Adipocyte (in vitro differentiated cells): ENCODE measurements at regions not wholly inside any gene's neighbourhood (a gene's known extent, or its start where the extent isn't known, plus 50 kb on each side); places are given as distances from the start of the nearest gene placed in this dataset.
A peak's percentile ranks its signal among the peaks of the same experiment; 100 is the strongest.

ENCODE experiments used
- DNase-seq: peaks from one replicate; pipeline ENCODE4 v3.0.0-alpha.2; 2015; ENCODE audit warnings: low read depth
- H3K27me3 ChIP-seq: replicated peaks from 2 replicates; pipeline ENCODE4 v1.7.0; 2013; ENCODE audit warnings: mild to moderate bottlenecking, low read length, moderate library complexity; ENCODE audit not compliant: control insufficient read depth, insufficient read depth
- H3K36me3 ChIP-seq: 2 replicates; pipeline ENCODE4 v1.7.0; 2013; ENCODE audit warnings: low read length, mild to moderate bottlenecking, moderate library complexity; ENCODE audit not compliant: control insufficient read depth, insufficient read depth, severe bottlenecking
- H3K4me1 ChIP-seq: 2 replicates; pipeline ENCODE4 v1.7.0; 2013; ENCODE audit warnings: mild to moderate bottlenecking, low read length, moderate library complexity; ENCODE audit not compliant: control insufficient read depth, insufficient read depth
- H3K4me3 ChIP-seq: 2 replicates; pipeline ENCODE4 v1.7.0; 2013; ENCODE audit warnings: mild to moderate bottlenecking, low read length, moderate library complexity
- H3K9ac ChIP-seq: 2 replicates; pipeline ENCODE4 v1.7.0; 2013; ENCODE audit warnings: mild to moderate bottlenecking, low read length, moderate library complexity
- H3K9me3 ChIP-seq: 2 replicates; pipeline ENCODE4 v1.7.0; 2013; ENCODE audit warnings: mild to moderate bottlenecking, low read length, moderate library complexity; ENCODE audit not compliant: control insufficient read depth

DNA sequence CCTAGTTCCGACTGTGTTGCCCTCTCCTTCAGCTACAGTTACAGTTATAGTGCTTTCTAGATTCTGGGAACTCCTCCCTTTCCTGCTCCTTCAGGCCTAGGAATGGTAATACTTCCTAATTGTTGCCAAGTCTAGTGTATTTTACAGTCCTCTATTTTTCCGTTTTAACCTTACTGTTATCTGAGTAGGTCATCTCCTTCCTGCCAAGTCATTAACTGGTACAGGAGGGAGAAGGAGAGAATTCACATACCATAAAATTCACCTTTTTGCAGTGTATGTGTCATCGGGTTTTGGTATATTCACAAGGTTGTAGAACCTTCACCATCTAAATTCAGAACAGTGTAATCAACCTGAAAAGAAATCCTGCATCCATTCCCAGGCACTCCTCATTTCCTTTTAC, 335.4 kb upstream of the MEF2C start:
- Histone ChIP-seq H3K4me3 (no peak overlapping the region), H3K27me3 (no peaks in the 10 kb centered on the region), H3K36me3 (no peaks in the 10 kb centered on the region), H3K9ac (no peak overlapping the region), H3K4me1 (no peaks in the 10 kb centered on the region), H3K9me3 (no peaks in the 10 kb centered on the region)
- no peak for DNase-seq

DNA sequence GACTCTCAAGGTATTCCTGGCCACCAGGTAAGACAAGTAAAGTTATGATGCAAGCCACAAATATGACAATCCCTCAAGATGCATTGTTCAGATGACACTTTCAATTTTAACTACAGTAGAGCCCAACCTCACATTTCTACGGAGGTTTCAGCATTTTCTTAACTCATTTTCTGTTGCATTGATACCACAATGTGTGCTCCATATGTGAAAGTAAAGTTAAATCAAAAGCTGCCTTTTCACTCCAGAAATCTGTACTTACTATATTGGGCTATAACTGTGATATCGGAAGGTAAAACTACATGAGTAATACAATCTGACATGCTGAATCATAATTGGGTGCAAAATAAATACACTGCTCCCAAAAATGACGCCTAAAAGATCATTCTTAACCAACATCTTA, 333.6 kb upstream of the MEF2C start:
- no peaks in the 10 kb centered on the region for H3K9me3 ChIP-seq
- peaks cover 6% of the 10 kb centered on the region for H3K4me1 ChIP-seq
- H3K36me3 ChIP-seq: no peaks in the 10 kb centered on the region
- no peak overlapping the region for H3K9ac ChIP-seq
- no peak overlapping the region for H3K4me3 ChIP-seq
- H3K27me3 ChIP-seq: no peaks in the 10 kb centered on the region
- DNase-seq: no peak

GRCh38 chr5:89213573-89213972, 330.6 kb upstream of the MEF2C start:
- Histone ChIP-seq H3K9ac (no peak overlapping the region), H3K36me3 (no peaks in the 10 kb centered on the region), H3K4me1 (peaks cover 11% of the 10 kb centered on the region), H3K4me3 (no peak overlapping the region), H3K27me3 (no peaks in the 10 kb centered on the region), H3K9me3 (no peaks in the 10 kb centered on the region)
- DNase-seq: peak; percentile 90

- H3K27me3 ChIP-seq: no peaks in the 10 kb centered on the region
- no peaks in the 10 kb centered on the region for H3K9me3 ChIP-seq
- no peak overlapping the region for H3K4me3 ChIP-seq
- DNase-seq: peak; percentile 89
- H3K4me1 ChIP-seq: peaks cover 11% of the 10 kb centered on the region
- H3K36me3 ChIP-seq: no peaks in the 10 kb centered on the region
- H3K9ac ChIP-seq: no peak overlapping the region
Observed at GRCh38 chr5:89211836-89212235, 328.9 kb upstream of the MEF2C start.

DNA sequence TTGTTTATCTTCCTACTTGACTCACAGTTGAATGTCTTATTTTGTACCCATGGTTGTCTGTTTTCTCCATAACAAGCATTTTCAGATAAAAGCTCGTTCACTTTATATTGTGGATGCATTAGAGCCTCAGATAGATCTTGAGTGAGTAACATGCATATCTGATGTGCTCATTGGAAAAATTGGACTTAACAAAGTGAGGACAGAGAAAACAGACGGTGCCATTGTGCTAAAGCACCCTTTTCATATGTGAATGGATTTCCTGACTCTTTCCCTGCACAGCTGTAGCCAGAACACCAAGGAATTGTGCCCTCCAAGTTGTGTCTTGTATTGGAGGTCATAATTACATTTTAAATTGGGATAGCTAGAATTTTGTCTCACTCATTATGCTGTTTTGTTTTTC, 325.8 kb upstream of the MEF2C start:
- no peak overlapping the region for H3K9ac ChIP-seq
- H3K4me1 ChIP-seq: peaks cover 11% of the 10 kb centered on the region
- H3K27me3 ChIP-seq: no peaks in the 10 kb centered on the region
- H3K36me3 ChIP-seq: no peaks in the 10 kb centered on the region
- H3K4me3 ChIP-seq: no peak overlapping the region
- H3K9me3 ChIP-seq: no peaks in the 10 kb centered on the region
- DNase-seq: no peak

DNA sequence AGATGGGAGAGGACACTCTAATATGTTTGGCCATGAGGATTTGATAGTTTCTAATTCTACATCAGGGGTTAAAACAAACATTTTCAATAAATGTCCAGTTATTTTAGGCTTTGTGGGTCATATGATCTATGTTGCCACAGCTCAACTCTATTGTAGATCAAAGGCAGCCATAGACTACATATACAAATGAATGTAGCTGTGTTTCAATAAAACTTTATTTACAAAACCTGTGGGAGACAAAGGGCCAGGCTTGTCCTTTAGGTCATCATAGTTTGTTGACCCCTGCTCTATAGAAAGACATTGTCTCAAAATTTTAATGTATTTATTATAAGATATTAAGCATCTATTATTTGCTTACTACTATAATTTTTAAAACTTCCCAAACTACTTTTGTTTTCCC, 325.4 kb upstream of the MEF2C start:
- no peaks in the 10 kb centered on the region for H3K36me3 ChIP-seq
- peaks cover 11% of the 10 kb centered on the region for H3K4me1 ChIP-seq
- no peak for DNase-seq
- H3K9ac ChIP-seq: no peak overlapping the region
- H3K27me3 ChIP-seq: no peaks in the 10 kb centered on the region
- H3K9me3 ChIP-seq: no peaks in the 10 kb centered on the region
- H3K4me3 ChIP-seq: no peak overlapping the region

DNA sequence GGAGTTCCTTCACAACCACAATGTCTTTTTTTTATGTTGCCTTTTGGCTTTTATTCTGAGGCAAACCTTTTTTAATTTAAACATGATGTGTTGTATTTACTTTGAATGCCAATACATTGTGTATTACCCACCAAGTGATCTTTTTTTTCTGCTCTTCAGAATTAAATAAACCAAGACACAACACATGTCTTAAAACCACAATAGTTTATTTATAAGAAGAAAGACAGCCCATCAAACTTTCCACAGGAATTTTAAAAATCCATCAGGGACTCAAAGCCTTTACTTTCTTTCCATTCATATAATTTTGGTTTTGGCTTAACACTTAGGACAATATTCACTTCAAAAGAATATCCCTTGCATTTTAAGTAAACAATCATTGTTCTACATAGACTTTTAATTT, 321.8 kb upstream of the MEF2C start:
- H3K9ac ChIP-seq: no peak overlapping the region
- no peaks in the 10 kb centered on the region for H3K27me3 ChIP-seq
- peak; percentile 67 for DNase-seq
- H3K4me1 ChIP-seq: no peaks in the 10 kb centered on the region
- no peak overlapping the region for H3K4me3 ChIP-seq
- no peaks in the 10 kb centered on the region for H3K36me3 ChIP-seq
- H3K9me3 ChIP-seq: peaks cover 1% of the 10 kb centered on the region

DNA sequence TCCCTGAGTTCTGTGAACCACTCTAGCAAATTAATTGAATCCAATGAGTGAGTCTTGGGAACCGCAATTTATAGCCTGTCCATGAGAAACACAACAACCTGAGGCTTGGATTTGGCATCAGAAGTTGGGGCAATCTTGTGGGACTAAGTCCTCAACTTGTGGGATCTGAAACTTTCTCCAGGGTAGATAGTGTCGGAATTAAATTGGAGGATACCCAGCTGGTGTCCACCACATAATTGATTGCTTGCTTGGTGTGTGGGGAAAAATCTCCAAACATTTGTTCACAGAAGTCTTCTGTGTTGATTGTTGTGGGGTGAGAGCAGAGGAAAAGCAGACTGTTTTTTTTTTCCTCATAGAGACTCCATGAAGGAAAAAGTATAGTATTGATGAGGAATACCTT, 320.6 kb upstream of the MEF2C start:
- no peak for DNase-seq
- Histone ChIP-seq H3K36me3 (no peaks in the 10 kb centered on the region), H3K4me1 (no peaks in the 10 kb centered on the region), H3K4me3 (no peak overlapping the region), H3K9me3 (peaks cover 11% of the 10 kb centered on the region), H3K27me3 (no peaks in the 10 kb centered on the region), H3K9ac (no peak overlapping the region)

- DNase-seq: no peak
- H3K9ac ChIP-seq: no peak overlapping the region
- H3K27me3 ChIP-seq: no peaks in the 10 kb centered on the region
- peaks cover 21% of the 10 kb centered on the region for H3K9me3 ChIP-seq
- H3K36me3 ChIP-seq: no peaks in the 10 kb centered on the region
- no peak overlapping the region for H3K4me3 ChIP-seq
- no peaks in the 10 kb centered on the region for H3K4me1 ChIP-seq
Observed at GRCh38 chr5:89200899-89201298, 317.9 kb upstream of the MEF2C start.

DNA sequence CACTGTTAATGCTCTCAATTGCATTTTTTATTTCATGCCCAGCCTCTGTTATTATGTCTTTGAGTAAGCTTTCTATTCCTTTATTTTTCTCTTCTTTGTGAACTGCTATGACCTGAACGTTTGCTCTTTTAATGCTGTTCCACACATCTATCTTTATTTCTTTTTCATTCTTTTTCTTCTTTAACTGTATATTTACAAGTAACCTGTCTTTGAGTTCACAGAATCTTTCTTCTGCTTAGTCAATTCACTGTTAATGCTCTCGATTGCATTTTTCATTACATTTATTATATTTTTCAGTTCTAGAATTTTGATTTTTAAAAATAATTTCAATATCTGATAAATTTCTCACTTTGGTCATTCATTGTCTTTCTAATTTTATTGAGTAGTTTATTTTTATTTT, 316.3 kb upstream of the MEF2C start:
- no peak overlapping the region for H3K9ac ChIP-seq
- no peaks in the 10 kb centered on the region for H3K27me3 ChIP-seq
- no peaks in the 10 kb centered on the region for H3K4me1 ChIP-seq
- no peaks in the 10 kb centered on the region for H3K36me3 ChIP-seq
- peaks cover 27% of the 10 kb centered on the region for H3K9me3 ChIP-seq
- no peak overlapping the region for H3K4me3 ChIP-seq
- DNase-seq: no peak

- Histone ChIP-seq H3K9ac (no peak overlapping the region), H3K9me3 (peaks cover 7% of the 10 kb centered on the region), H3K4me1 (no peaks in the 10 kb centered on the region), H3K36me3 (no peaks in the 10 kb centered on the region), H3K4me3 (no peak overlapping the region), H3K27me3 (no peaks in the 10 kb centered on the region)
- no peak for DNase-seq
Observed at GRCh38 chr5:89191374-89191773, 308.4 kb upstream of the MEF2C start.

DNA sequence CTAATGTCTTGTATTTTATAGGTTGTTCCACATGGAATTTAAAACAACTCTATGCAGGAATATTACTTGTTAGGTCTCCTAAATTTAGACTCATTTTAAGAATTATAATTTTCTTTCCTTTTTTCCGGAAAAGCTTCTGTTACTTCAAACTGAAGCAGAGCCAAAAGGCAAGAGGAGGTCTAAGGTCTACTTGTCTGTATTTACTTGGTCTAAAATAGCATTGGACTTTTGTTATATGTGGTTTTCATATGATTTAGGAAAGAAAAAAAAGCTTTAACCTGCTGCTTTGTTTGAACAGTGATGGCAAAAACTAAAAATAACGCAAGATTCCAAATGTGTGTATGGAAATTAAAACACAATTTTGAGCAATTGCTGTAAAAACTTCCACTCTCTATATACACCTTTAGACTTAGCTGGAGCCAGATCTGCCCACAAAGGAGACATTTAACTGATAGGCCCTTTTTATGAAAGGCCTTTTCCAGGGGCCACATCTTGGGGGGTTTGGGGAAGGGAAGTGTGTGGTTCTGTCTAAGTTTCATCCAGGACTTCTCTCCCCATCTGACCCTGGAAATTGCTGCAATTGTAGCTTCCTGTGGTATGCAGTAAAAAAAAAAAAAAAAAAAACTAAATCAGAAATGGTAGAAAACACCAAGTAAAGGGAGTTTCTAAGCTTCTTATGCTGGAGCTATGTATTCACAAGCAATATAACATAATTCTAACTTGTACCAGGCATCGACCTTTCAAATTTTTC, 307.7 kb upstream of the MEF2C start:
- Histone ChIP-seq H3K4me3 (no peak overlapping the region), H3K36me3 (no peaks in the 10 kb centered on the region), H3K4me1 (no peaks in the 10 kb centered on the region), H3K9me3 (peaks cover 5% of the 10 kb centered on the region), H3K27me3 (no peaks in the 10 kb centered on the region), H3K9ac (no peak overlapping the region)
- no peak for DNase-seq
